ENCODE measurements at regions not wholly inside any gene's neighbourhood (a gene's known extent, or its start where the extent isn't known, plus 50 kb on each side); places are given as distances from the start of the nearest gene placed in this dataset.

GRCh38 chr2:163187119-163187518 is 348.6 kb upstream of the KCNH7 start:
- H3K27me3 ChIP-seq (ENCODE audit: insufficient read depth, low read depth), result no peaks in the 10 kb centered on the region
- H3K9ac ChIP-seq, result no peak overlapping the region
- no peaks in the 10 kb centered on the region for H3K79me2 ChIP-seq (ENCODE audit: insufficient read depth, low read depth)
- H3K4me1 ChIP-seq (ENCODE audit: low read depth, poor library complexity, severe bottlenecking), result no peaks in the 10 kb centered on the region
- no peak overlapping the region for H3K4me2 ChIP-seq
- H3K36me3 ChIP-seq (ENCODE audit: insufficient read depth), result no peaks in the 10 kb centered on the region
- no peak overlapping the region for H3K27ac ChIP-seq
- no peaks in the 10 kb centered on the region for H4K20me1 ChIP-seq (ENCODE audit: insufficient read depth)
- TF ChIP-seq CTCF (conservative IDR thresholded peaks at IDR 0.05; ENCODE audit: low read depth, low read length), result no peak
- H2AFZ ChIP-seq (ENCODE audit: low read depth), result no peak overlapping the region
- no peak overlapping the region for H3K4me3 ChIP-seq (IDR thresholded peaks at IDR 0.05; ENCODE audit: insufficient read depth, low read depth, low read length)

DNA sequence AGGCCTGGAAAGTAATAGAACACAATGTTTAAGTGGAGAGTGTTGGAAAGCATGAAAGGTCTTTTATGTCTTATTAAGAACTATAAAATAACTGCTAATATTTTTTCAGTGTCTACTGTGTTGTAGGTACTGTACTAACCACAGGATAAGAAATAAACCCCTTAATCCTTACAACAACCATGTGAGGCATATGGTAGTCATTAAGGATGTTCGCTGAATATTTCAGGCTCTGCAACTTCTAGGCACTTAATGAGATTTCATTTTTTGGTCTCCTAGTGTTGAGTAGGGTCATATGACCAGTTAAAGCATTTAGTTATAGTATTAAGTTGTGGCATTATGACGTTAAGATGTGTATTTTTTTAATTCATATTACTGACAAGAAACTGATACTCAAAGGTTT is 346.6 kb upstream of the KCNH7 start:
- H3K4me3 ChIP-seq (IDR thresholded peaks at IDR 0.05; ENCODE audit: insufficient read depth, low read depth, low read length), result no peak overlapping the region
- no peak overlapping the region for H3K9ac ChIP-seq
- no peak overlapping the region for H3K4me2 ChIP-seq
- H3K36me3 ChIP-seq (ENCODE audit: insufficient read depth), result no peaks in the 10 kb centered on the region
- H4K20me1 ChIP-seq (ENCODE audit: insufficient read depth), result no peaks in the 10 kb centered on the region
- no peaks in the 10 kb centered on the region for H3K4me1 ChIP-seq (ENCODE audit: low read depth, poor library complexity, severe bottlenecking)
- no peak for TF ChIP-seq CTCF (conservative IDR thresholded peaks at IDR 0.05; ENCODE audit: low read depth, low read length)
- no peaks in the 10 kb centered on the region for H3K27me3 ChIP-seq (ENCODE audit: insufficient read depth, low read depth)
- H3K27ac ChIP-seq, result no peak overlapping the region
- H2AFZ ChIP-seq (ENCODE audit: low read depth), result no peak overlapping the region
- H3K79me2 ChIP-seq (ENCODE audit: insufficient read depth, low read depth), result no peaks in the 10 kb centered on the region

DNA sequence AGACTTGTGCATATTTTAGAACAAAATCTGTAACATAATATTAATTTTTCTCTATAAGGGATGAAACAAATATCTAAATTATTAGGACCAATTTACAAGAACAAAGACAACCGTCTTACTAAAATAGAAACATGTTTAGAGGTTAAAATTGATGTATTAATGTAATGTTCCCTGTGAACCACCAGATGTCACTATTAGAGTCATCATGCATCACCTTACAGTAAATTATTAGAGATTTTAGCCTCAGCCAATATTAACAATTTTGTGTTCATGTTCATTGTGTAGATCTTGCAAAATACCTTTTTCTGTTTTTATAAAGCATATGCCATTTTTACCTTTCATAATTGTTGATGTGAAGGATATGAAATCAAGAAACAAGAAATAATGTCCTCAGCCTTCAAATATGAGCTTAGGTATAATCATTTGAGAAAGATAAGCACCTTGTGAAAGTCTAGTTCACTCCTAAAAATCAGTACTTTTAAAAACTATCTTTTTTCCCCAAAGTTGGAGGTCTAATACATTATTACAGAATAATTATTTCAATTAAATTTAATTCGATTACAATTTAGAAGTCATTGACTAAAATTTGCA is 344.3 kb upstream of the KCNH7 start:
- peak; percentile 61 for TF ChIP-seq CTCF (conservative IDR thresholded peaks at IDR 0.05; ENCODE audit: low read depth, low read length)
- Histone ChIP-seq H3K27me3 (ENCODE audit: insufficient read depth, low read depth) (no peaks in the 10 kb centered on the region), H3K9ac (no peak overlapping the region), H3K79me2 (ENCODE audit: insufficient read depth, low read depth) (no peaks in the 10 kb centered on the region), H3K4me1 (ENCODE audit: low read depth, poor library complexity, severe bottlenecking) (no peaks in the 10 kb centered on the region), H3K4me2 (no peak overlapping the region), H3K27ac (no peak overlapping the region), H4K20me1 (ENCODE audit: insufficient read depth) (no peaks in the 10 kb centered on the region), H2AFZ (ENCODE audit: low read depth) (no peak overlapping the region), H3K36me3 (ENCODE audit: insufficient read depth) (no peaks in the 10 kb centered on the region), H3K4me3 (IDR thresholded peaks at IDR 0.05; ENCODE audit: insufficient read depth, low read depth, low read length) (no peak overlapping the region)

DNA sequence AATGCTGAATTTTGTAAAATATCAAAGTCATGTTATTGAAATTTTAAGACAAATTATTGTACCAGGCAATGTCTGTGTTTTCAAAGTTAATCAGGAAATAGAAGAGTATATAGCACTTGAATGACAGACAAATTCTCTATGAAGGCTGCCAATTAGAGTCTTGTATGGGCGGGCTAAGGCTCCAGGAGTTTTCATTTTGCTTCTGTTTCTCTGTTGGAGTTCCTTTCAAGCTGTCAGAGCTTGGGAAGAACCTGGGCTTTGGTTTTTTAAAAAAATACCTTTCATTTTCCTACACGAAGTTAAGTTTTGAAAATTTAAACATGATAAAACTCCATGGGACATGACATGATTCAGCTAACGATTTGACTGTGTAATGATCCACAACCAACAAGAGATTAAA is 339.0 kb upstream of the KCNH7 start:
- no peak overlapping the region for H3K4me2 ChIP-seq
- no peak overlapping the region for H3K4me3 ChIP-seq (IDR thresholded peaks at IDR 0.05; ENCODE audit: insufficient read depth, low read depth, low read length)
- no peaks in the 10 kb centered on the region for H4K20me1 ChIP-seq (ENCODE audit: insufficient read depth)
- no peak overlapping the region for H3K27ac ChIP-seq
- H3K27me3 ChIP-seq (ENCODE audit: insufficient read depth, low read depth), result no peaks in the 10 kb centered on the region
- no peaks in the 10 kb centered on the region for H3K4me1 ChIP-seq (ENCODE audit: low read depth, poor library complexity, severe bottlenecking)
- H2AFZ ChIP-seq (ENCODE audit: low read depth), result no peak overlapping the region
- H3K79me2 ChIP-seq (ENCODE audit: insufficient read depth, low read depth), result no peaks in the 10 kb centered on the region
- H3K36me3 ChIP-seq (ENCODE audit: insufficient read depth), result no peaks in the 10 kb centered on the region
- no peak overlapping the region for H3K9ac ChIP-seq
- TF ChIP-seq CTCF (conservative IDR thresholded peaks at IDR 0.05; ENCODE audit: low read depth, low read length), result no peak
